DND-41 (cell line): ENCODE measurements at regions not wholly inside any gene's neighbourhood (a gene's known extent, or its start where the extent isn't known, plus 50 kb on each side); places are given as distances from the start of the nearest gene placed in this dataset.
"Not testable (repeated sequence)": the region's sequence is repeated elsewhere in the genome, so short reads cannot be mapped to it uniquely, and the experiment has no call there.

Experiments used
- ATAC-seq: fragments of 200-7000 bp; cut with Tn5 transposase; 3 replicates; pipeline ENCODE4 v1.9.1; 2021; ENCODE audit warnings: low read depth; ENCODE audit not compliant: insufficient read depth
- DNase-seq: peaks from one replicate; pipeline ENCODE4 v3.0.0-alpha.2; 2020
- H2AFZ ChIP-seq: 2 replicates; pipeline ENCODE4 v1.6.0; 2012; ENCODE audit warnings: low read depth, low read length
- H3K27ac ChIP-seq: 2 replicates; pipeline ENCODE4 v1.5.1; 2012; ENCODE audit warnings: low read length, inconsistent platforms
- H3K27me3 ChIP-seq: fragments of 200-600 bp; sonication (generic); 2 replicates; pipeline ENCODE4 v1.6.0; 2012; ENCODE audit warnings: low read length, mild to moderate bottlenecking, inconsistent platforms; ENCODE audit not compliant: insufficient read depth, poor library complexity
- H3K36me3 ChIP-seq: 2 replicates; pipeline ENCODE4 v1.5.1; 2012; ENCODE audit warnings: low read length, inconsistent platforms; ENCODE audit not compliant: insufficient read depth
- H3K4me1 ChIP-seq: 2 replicates; pipeline ENCODE4 v1.5.1; 2012; ENCODE audit warnings: mild to moderate bottlenecking, low read length; ENCODE audit not compliant: insufficient read depth
- H3K4me2 ChIP-seq: 2 replicates; pipeline ENCODE4 v1.6.0; 2012; ENCODE audit warnings: mild to moderate bottlenecking, moderate library complexity, low read length, inconsistent platforms; ENCODE audit not compliant: insufficient read depth
- H3K4me3 ChIP-seq, 2 experiments: fragments of 200-600 bp in 1 of 2; shearing (Covaris generic) in 1 of 2; 2 replicates each; pipeline ENCODE4 v1.5.1; 2012 to 2016; ENCODE audit warnings: inconsistent platforms in 2 of 2, low read length in 2 of 2, mild to moderate bottlenecking in 2 of 2, low read depth in 1 of 2, moderate library complexity in 1 of 2
- H3K79me2 ChIP-seq: 2 replicates; pipeline ENCODE4 v1.6.0; 2012; ENCODE audit warnings: low read length, inconsistent platforms; ENCODE audit not compliant: insufficient read depth
- H3K9ac ChIP-seq: 2 replicates; pipeline ENCODE4 v1.6.0; 2012; ENCODE audit warnings: low read depth, mild to moderate bottlenecking, inconsistent platforms, low read length, moderate library complexity
- H3K9me3 ChIP-seq: 2 replicates; pipeline ENCODE4 v1.5.1; 2012; ENCODE audit warnings: low read length, moderate library complexity, mild to moderate bottlenecking, inconsistent platforms; ENCODE audit not compliant: insufficient read depth, severe bottlenecking
- H4K20me1 ChIP-seq: 2 replicates; pipeline ENCODE4 v1.6.0; 2012; ENCODE audit warnings: low read length; ENCODE audit not compliant: insufficient read depth
- CTCF ChIP-seq: IDR thresholded peaks from 2 replicates; pipeline ENCODE4 v1.5.1; 2012; ENCODE audit warnings: borderline replicate concordance, low read length, moderate library complexity, mild to moderate bottlenecking; ENCODE audit not compliant: poor library complexity, severe bottlenecking; ENCODE audit errors: extremely low read depth
- EZH2 ChIP-seq: IDR thresholded peaks from 3 replicates; pipeline ENCODE4 v1.6.1; 2012; ENCODE audit warnings: borderline replicate concordance, low read depth, mild to moderate bottlenecking, moderate library complexity, low read length, inconsistent platforms; ENCODE audit not compliant: severe bottlenecking

- H3K4me3 ChIP-seq: no peak overlapping the region
- H3K4me2 ChIP-seq: no peak overlapping the region
- H3K27me3 ChIP-seq: no peaks in the 10 kb centered on the region
- H3K27ac ChIP-seq: no peak overlapping the region
- no peak overlapping the region for H2AFZ ChIP-seq
- H4K20me1 ChIP-seq: no peaks in the 10 kb centered on the region
- no peaks in the 10 kb centered on the region for H3K79me2 ChIP-seq
- H3K36me3 ChIP-seq: no peaks in the 10 kb centered on the region
- no peak for DNase-seq
- no peaks in the 10 kb centered on the region for H3K9me3 ChIP-seq
- no peaks in the 10 kb centered on the region for H3K4me1 ChIP-seq
- ATAC-seq: no peak
- TF ChIP-seq EZH2 (no peak), CTCF (no peak)
- no peak overlapping the region for H3K9ac ChIP-seq
Observed at GRCh38 chr10:3636356-3637181, 148.4 kb downstream of the KLF6 start.

- no peaks in the 10 kb centered on the region for H3K36me3 ChIP-seq
- no peak overlapping the region for H2AFZ ChIP-seq
- no peaks in the 10 kb centered on the region for H3K27me3 ChIP-seq
- no peak overlapping the region for H3K27ac ChIP-seq
- no peaks in the 10 kb centered on the region for H3K79me2 ChIP-seq
- ATAC-seq (no peak), DNase-seq (no peak)
- no peaks in the 10 kb centered on the region for H4K20me1 ChIP-seq
- TF ChIP-seq EZH2 (no peak), CTCF (no peak)
- H3K4me1 ChIP-seq: no peaks in the 10 kb centered on the region
- no peak overlapping the region for H3K9ac ChIP-seq
- no peaks in the 10 kb centered on the region for H3K9me3 ChIP-seq
- no peak overlapping the region for H3K4me3 ChIP-seq
- no peak overlapping the region for H3K4me2 ChIP-seq
Observed at GRCh38 chr10:3635697-3636096, 149.3 kb downstream of the KLF6 start.

- H3K36me3 ChIP-seq: no peaks in the 10 kb centered on the region
- no peaks in the 10 kb centered on the region for H3K9me3 ChIP-seq
- no peaks in the 10 kb centered on the region for H3K27me3 ChIP-seq
- no peak overlapping the region for H3K27ac ChIP-seq
- TF ChIP-seq CTCF (no peak), EZH2 (no peak)
- ATAC-seq: no peak
- H3K4me1 ChIP-seq: no peaks in the 10 kb centered on the region
- DNase-seq: no peak
- H4K20me1 ChIP-seq: no peaks in the 10 kb centered on the region
- H3K4me2 ChIP-seq: no peak overlapping the region
- H2AFZ ChIP-seq: no peak overlapping the region
- H3K9ac ChIP-seq: no peak overlapping the region
- no peaks in the 10 kb centered on the region for H3K79me2 ChIP-seq
- no peak overlapping the region for H3K4me3 ChIP-seq
Observed at GRCh38 chr10:3635211-3635671, 149.8 kb downstream of the KLF6 start.

- not testable (repeated sequence) for H3K4me1 ChIP-seq
Observed at GRCh38 chr10:3634646-3635045, 150.4 kb downstream of the KLF6 start.

More at GRCh38 chr10:3634646-3635045, 150.4 kb downstream of the KLF6 start:
- H3K27ac ChIP-seq, ATAC-seq, H3K4me2 ChIP-seq, H2AFZ ChIP-seq, H4K20me1 ChIP-seq, H3K9me3 ChIP-seq, H3K4me3 ChIP-seq, H3K9ac ChIP-seq, H3K36me3 ChIP-seq, H3K27me3 ChIP-seq, H3K79me2 ChIP-seq, DNase-seq: not testable (repeated sequence)
